HUES6 (cell line): ENCODE measurements at regions not wholly inside any gene's neighbourhood (a gene's known extent, or its start where the extent isn't known, plus 50 kb on each side); places are given as distances from the start of the nearest gene placed in this dataset.

ENCODE experiments used
- H3K27ac ChIP-seq: 2 replicates; pipeline ENCODE4 v1.7.0; 2013; ENCODE audit warnings: low read depth, mild to moderate bottlenecking, low read length, inconsistent platforms
- H3K27me3 ChIP-seq: 2 replicates; pipeline ENCODE4 v1.6.1; 2013; ENCODE audit warnings: low read length; ENCODE audit not compliant: control insufficient read depth, insufficient read depth
- H3K36me3 ChIP-seq: 2 replicates; pipeline ENCODE4 v1.6.1; 2013; ENCODE audit warnings: low read length; ENCODE audit not compliant: control insufficient read depth, insufficient read depth
- H3K4me1 ChIP-seq: 2 replicates; pipeline ENCODE4 v1.6.1; 2013; ENCODE audit warnings: low read length; ENCODE audit not compliant: control insufficient read depth, insufficient read depth
- H3K4me3 ChIP-seq: 2 replicates; pipeline ENCODE4 v1.5.1; 2013; ENCODE audit warnings: low read depth, low read length
- H3K9ac ChIP-seq: one replicate; pipeline ENCODE4 v1.6.1; 2013; ENCODE audit warnings: mild to moderate bottlenecking, low read length
- H3K9me3 ChIP-seq: 2 replicates; pipeline ENCODE4 v1.6.1; 2013; ENCODE audit warnings: low read depth, low read length; ENCODE audit not compliant: control insufficient read depth, insufficient read depth

DNA sequence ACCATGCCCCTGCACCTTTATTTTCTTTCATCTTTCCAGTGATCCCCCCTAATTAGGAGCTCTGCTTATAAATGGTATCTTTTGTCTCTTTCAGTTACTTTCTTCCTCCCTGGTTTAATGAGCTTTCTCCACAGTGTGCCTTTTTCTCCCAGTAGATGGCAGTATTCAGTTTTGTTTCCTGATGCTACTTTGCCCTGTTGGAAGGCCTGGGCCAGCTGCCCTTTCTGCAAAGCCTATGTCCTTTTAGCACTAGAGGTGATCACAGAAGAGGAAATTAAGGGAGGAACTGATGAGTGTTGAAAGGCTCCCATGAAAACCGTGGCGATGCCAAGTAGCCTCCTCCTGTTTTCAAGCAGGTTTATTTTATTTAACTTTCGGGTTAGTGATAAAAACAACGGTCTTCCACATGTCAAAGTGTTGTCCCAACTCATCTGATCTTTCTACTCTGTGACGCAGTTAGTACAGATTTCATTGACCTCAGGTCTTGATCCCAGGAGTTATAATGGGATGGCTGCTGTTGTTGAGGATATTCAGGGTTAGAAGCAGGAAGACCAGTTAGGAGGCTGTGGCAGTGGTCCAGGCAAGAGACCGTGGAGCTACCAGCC, 184.2 kb upstream of the BMP2 start:
- Histone ChIP-seq H3K27ac (no peak overlapping the region), H3K9me3 (no peaks in the 10 kb centered on the region), H3K27me3 (no peaks in the 10 kb centered on the region), H3K9ac (no peak overlapping the region), H3K4me1 (no peaks in the 10 kb centered on the region), H3K4me3 (no peak overlapping the region), H3K36me3 (no peaks in the 10 kb centered on the region)

DNA sequence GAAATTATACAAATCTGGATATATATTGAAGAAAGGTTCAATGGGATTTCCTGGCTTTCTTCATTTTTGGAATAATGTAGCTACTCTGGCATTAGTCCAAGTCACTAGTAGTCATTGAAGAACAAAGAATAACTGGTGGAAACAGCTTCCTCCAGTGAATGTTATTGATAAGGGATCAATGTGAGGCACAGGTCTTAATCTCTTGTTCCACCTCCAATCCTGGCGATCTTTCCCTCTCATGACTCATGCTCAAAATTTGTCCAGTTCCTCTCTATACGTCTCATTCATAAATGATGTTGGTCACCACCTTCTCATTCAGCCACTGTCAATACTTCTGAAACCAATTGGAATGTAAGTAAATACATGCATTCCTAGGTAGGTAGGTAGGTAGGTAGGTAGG, 185.0 kb upstream of the BMP2 start:
- Histone ChIP-seq H3K9ac (no peak overlapping the region), H3K9me3 (no peaks in the 10 kb centered on the region), H3K27me3 (no peaks in the 10 kb centered on the region), H3K27ac (no peak overlapping the region), H3K36me3 (no peaks in the 10 kb centered on the region), H3K4me1 (no peaks in the 10 kb centered on the region), H3K4me3 (no peak overlapping the region)

DNA sequence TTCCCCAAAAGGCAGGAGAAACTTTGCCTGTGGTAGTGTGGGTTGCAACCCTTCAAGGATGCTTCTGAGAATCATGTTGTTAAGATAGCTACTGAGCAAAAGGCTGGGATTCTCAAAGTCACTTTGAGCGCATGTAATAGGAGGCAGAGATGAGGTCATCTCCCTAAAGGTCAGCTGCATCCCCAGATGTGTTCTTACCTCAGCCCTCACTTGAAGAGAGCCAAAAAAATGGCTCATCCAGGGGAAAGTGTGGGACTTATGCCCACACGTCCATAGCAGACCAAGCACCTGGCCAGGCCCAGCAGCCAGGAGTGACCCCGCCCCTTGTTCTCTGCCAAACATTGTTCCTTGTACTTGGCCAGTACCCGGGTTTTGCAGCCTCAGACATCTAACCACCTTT, 187.0 kb upstream of the BMP2 start:
- Histone ChIP-seq H3K9ac (no peak overlapping the region), H3K4me3 (no peak overlapping the region), H3K27me3 (no peaks in the 10 kb centered on the region), H3K36me3 (no peaks in the 10 kb centered on the region), H3K27ac (no peak overlapping the region), H3K4me1 (peaks cover 15% of the 10 kb centered on the region; the same call in 1 of the 2 replicates), H3K9me3 (no peaks in the 10 kb centered on the region)

DNA sequence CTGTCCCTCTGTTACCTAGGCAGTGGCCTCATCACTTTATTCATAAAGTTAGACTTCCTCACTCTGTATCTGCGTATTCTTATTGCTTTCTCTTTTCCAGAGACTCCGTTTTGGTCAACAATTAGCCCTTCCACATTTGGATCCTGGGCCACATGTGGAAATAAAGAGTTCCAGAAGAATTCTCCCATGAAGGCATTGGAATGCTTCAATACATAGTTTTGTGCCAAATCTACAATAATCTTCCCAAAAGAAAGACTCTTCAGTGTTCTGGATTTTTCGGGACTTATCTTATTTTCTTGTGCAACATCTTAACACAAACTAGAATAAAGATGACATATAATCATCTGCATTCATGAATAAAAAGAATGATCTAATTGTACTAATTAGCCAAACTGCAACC, 187.7 kb upstream of the BMP2 start:
- no peak overlapping the region for H3K27ac ChIP-seq
- H3K4me1 ChIP-seq, result peaks cover 16% of the 10 kb centered on the region; the same call in 1 of the 2 replicates
- no peaks in the 10 kb centered on the region; the same call in 1 of the 2 replicates for H3K27me3 ChIP-seq
- H3K9ac ChIP-seq, result no peak overlapping the region
- no peaks in the 10 kb centered on the region for H3K9me3 ChIP-seq
- H3K36me3 ChIP-seq, result no peaks in the 10 kb centered on the region
- H3K4me3 ChIP-seq, result no peak overlapping the region

DNA sequence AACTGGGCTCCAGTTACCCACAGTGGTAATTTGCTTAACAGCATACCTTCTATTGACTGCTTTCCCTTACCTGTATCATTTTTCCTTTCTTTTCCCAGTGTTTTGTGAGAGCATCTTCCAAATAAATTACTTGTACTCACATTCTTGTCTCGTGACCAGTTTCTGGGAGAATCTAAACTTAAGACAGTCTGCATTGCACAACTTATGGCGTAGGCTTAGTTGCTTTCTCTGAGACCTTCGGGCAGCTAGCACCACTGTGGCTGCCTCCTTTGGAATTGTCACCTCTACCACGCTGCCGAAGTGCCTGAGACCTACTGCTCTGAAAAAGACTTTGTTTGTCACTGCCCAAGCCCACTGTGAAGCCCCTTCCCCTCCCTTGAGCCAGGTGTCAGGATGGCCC, 188.1 kb upstream of the BMP2 start:
- Histone ChIP-seq H3K4me1 (peaks cover 16% of the 10 kb centered on the region; the same call in 1 of the 2 replicates), H3K9ac (no peak overlapping the region), H3K36me3 (no peaks in the 10 kb centered on the region), H3K9me3 (no peaks in the 10 kb centered on the region), H3K4me3 (no peak overlapping the region), H3K27ac (no peak overlapping the region), H3K27me3 (no peaks in the 10 kb centered on the region; the same call in 1 of the 2 replicates)

DNA sequence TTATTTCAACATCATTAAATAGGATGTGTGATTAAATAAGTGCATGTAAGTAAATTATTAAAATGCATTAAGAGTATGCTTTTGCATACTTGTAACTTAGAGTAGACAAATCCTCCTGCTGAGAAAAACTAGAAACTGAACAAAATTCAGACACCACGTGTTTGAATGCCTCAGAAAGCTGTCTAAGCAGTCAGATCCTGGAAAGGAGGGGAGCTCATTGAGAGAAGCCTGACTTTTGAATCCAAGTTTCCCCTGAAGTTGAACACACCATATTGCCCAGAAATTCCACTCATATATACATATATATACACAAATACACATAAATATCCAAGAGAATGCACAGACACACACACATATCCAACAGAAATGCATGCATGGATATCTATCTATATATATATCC, 190.0 kb upstream of the BMP2 start:
- peaks cover 16% of the 10 kb centered on the region; the same call in 1 of the 2 replicates for H3K4me1 ChIP-seq
- H3K36me3 ChIP-seq, result no peaks in the 10 kb centered on the region
- no peaks in the 10 kb centered on the region for H3K9me3 ChIP-seq
- no peak overlapping the region for H3K4me3 ChIP-seq
- no peak overlapping the region for H3K9ac ChIP-seq
- H3K27ac ChIP-seq, result no peak overlapping the region
- H3K27me3 ChIP-seq, result no peaks in the 10 kb centered on the region; the same call in 1 of the 2 replicates

DNA sequence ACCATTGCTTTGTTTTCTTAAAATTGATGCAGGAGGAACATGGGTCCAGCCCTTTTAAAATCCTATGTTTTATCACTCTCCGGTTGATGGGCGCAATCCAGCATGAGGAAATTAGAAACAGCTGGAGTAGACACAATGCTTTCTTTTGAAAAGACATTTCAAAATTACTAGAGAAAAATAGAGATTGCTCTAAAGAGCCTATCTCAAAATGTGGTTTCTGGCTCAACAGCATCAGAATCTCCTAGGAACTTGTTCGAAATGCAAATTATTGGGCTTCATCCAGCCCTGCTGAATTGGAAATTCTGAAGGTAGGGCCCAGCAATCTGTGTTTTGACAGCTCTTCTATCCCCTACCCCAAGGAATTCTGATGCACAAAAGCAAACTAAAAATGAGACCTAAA, 190.8 kb upstream of the BMP2 start:
- Histone ChIP-seq H3K4me3 (no peak overlapping the region), H3K36me3 (no peaks in the 10 kb centered on the region), H3K27me3 (no peaks in the 10 kb centered on the region; the same call in 1 of the 2 replicates), H3K9me3 (no peaks in the 10 kb centered on the region), H3K27ac (peak overlapping the region; percentile 55; the same call in 1 of the 2 replicates), H3K4me1 (peaks cover 16% of the 10 kb centered on the region; the same call in 1 of the 2 replicates), H3K9ac (no peak overlapping the region)

DNA sequence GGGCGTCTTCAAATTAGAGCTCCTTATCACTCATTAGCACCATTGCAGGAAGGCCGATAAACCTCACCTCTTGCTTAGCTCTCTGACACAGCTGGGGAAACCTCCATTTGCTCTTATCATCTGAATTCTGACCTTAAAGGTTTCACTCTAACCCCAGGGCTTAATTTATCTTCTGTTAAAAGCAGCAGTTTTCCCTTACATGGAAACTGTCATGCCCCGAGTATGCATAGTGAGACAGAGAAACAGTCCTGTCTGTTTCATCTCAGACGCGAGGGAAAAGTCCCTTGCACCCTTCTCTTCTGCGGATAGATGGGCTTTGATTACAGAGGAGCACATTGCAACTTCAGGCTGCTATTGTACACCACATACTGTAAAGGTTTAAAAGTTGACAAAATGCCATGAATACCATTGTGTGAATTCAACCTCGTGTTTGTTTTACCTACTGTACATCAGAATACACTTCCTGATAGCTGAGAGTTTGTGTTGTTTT, 191.5 kb upstream of the BMP2 start:
- Histone ChIP-seq H3K27me3 (no peaks in the 10 kb centered on the region; the same call in 1 of the 2 replicates), H3K27ac (peak overlapping the region; percentile 55; the same call in 1 of the 2 replicates), H3K4me1 (peaks cover 16% of the 10 kb centered on the region; the same call in 1 of the 2 replicates), H3K36me3 (no peaks in the 10 kb centered on the region), H3K9ac (peak overlapping the region; percentile 13), H3K9me3 (no peaks in the 10 kb centered on the region), H3K4me3 (no peak overlapping the region)

DNA sequence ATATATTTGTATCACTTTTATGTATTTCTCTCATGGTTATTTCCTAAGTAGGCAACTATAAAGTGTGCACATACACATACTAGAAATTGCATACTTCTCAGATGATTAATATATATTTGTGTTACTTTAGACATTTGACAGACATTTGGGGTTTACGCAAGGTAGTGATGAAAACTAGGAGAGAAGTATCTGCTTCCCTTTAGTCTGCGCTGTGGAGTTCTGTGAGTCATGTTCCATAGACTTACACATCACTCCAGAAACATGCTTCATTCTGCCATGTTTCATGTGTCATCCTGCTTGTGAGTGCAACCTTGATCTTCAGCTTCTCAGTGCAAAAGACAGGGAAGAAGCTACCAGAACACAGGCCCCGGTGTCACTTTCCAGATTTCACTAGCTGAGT, 200.7 kb upstream of the BMP2 start:
- Histone ChIP-seq H3K36me3 (no peaks in the 10 kb centered on the region), H3K27me3 (no peaks in the 10 kb centered on the region), H3K27ac (no peak overlapping the region), H3K9ac (no peak overlapping the region), H3K4me3 (no peak overlapping the region), H3K9me3 (no peaks in the 10 kb centered on the region), H3K4me1 (no peaks in the 10 kb centered on the region)

DNA sequence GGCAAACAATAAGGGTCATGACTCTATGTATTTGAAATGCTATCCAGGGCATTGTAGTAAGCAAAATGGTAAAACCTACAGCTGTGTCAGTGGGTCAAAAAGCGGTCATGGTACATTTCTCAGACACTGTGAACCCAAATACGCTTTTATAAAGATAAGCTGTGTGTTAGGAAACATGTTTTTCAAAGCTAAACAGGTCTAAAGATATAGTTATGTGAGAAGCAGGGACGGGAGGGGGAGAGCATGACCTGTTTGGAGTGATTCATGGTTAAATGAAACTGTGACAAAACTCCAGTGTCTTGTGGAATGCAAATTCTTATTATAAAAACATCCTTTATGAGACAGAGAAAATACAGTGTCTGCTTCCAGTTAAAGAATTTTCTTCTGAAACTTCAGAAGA, 205.4 kb upstream of the BMP2 start:
- Histone ChIP-seq H3K36me3 (no peaks in the 10 kb centered on the region), H3K27ac (no peak overlapping the region), H3K4me1 (0 out of 2 replicates have a peak, but pooled peaks cover 6% of the 10 kb centered on the region), H3K27me3 (no peaks in the 10 kb centered on the region), H3K4me3 (no peak overlapping the region), H3K9ac (no peak overlapping the region), H3K9me3 (no peaks in the 10 kb centered on the region)

DNA sequence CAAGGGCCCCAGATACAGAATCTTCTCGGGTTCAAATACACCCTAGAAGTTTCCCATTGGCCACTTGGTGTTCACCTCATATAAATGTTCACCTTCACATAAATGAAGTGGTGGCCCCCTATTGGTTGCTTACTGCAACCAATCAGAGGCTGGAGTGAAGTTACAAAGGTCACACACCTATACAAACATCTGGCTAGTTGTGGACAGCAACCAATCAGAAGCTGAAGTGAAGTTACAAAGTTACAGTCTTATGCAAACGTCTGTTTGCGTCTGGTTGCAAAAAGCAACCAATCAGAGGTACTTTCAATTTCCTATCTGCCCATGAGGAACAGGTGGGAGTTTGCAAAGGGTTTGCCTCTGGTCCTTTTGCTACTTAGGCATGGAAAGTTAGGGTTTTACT, 206.5 kb upstream of the BMP2 start:
- Histone ChIP-seq H3K27me3 (no peaks in the 10 kb centered on the region), H3K36me3 (no peaks in the 10 kb centered on the region), H3K27ac (no peak overlapping the region), H3K4me1 (0 out of 2 replicates have a peak, but pooled peaks cover 6% of the 10 kb centered on the region), H3K4me3 (no peak overlapping the region), H3K9ac (no peak overlapping the region), H3K9me3 (no peaks in the 10 kb centered on the region)
